ENCODE measurements at regions not wholly inside any gene's neighbourhood (a gene's known extent, or its start where the extent isn't known, plus 50 kb on each side); places are given as distances from the start of the nearest gene placed in this dataset.

DNA sequence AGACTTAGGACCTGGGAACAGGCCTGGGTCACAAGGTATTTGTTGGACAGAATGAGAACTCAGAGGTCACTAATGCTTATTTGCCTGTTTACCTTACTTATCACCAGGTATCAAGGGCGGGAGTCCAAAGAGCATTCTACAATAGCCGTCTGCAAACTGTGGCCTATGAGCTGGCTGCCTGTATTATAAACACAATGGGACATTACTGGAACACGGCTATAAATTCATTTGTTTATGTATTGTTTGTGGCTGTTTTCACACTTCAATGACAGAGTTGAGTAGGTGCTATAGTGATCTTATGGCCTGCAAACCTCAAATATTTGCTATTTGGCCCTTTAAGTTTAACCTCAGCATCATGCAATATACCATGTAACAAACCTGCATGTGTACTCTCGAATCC lies 76.6 kb upstream of the ASTN2 start:
- H3K9me3 ChIP-seq: no peaks in the 10 kb centered on the region
- TF ChIP-seq, protein P1, sequence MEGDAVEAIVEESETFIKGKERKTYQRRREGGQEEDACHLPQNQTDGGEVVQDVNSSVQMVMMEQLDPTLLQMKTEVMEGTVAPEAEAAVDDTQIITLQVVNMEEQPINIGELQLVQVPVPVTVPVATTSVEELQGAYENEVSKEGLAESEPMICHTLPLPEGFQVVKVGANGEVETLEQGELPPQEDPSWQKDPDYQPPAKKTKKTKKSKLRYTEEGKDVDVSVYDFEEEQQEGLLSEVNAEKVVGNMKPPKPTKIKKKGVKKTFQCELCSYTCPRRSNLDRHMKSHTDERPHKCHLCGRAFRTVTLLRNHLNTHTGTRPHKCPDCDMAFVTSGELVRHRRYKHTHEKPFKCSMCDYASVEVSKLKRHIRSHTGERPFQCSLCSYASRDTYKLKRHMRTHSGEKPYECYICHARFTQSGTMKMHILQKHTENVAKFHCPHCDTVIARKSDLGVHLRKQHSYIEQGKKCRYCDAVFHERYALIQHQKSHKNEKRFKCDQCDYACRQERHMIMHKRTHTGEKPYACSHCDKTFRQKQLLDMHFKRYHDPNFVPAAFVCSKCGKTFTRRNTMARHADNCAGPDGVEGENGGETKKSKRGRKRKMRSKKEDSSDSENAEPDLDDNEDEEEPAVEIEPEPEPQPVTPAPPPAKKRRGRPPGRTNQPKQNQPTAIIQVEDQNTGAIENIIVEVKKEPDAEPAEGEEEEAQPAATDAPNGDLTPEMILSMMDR (IDR thresholded peaks at IDR 0.05; ENCODE audit: low read depth, low read length): no peak
- H3K27me3 ChIP-seq: no peaks in the 10 kb centered on the region
- no peak overlapping the region for H3K4me3 ChIP-seq (ENCODE audit: low read depth, low read length)
- no peaks in the 10 kb centered on the region for H3K36me3 ChIP-seq
- H3K4me1 ChIP-seq: no peaks in the 10 kb centered on the region
- no peak for DNase-seq

DNA sequence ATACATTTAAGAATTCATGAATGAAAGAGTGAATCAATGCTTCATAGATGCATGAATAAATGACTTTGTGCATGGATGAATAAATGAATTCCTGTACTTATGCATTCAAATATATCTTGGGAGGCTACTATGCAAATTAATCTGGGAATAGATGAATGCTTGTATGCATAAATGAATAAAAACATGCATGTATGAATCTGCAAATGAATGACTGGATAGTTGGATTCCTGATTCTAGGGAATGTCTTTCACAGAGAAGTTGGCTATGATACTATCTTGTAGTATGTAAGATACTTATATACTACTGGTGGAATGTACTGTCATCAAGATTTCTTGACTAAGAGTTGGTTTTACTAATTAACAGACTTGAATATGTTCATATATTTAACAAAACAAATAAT lies 75.3 kb upstream of the ASTN2 start:
- TF ChIP-seq, protein P1 (IDR thresholded peaks at IDR 0.05; ENCODE audit: low read depth, low read length): no peak
- H3K9me3 ChIP-seq: no peaks in the 10 kb centered on the region
- H3K27me3 ChIP-seq: no peaks in the 10 kb centered on the region
- no peak for DNase-seq
- no peaks in the 10 kb centered on the region for H3K4me1 ChIP-seq
- no peak overlapping the region for H3K4me3 ChIP-seq (ENCODE audit: low read depth, low read length)
- no peaks in the 10 kb centered on the region for H3K36me3 ChIP-seq

DNA sequence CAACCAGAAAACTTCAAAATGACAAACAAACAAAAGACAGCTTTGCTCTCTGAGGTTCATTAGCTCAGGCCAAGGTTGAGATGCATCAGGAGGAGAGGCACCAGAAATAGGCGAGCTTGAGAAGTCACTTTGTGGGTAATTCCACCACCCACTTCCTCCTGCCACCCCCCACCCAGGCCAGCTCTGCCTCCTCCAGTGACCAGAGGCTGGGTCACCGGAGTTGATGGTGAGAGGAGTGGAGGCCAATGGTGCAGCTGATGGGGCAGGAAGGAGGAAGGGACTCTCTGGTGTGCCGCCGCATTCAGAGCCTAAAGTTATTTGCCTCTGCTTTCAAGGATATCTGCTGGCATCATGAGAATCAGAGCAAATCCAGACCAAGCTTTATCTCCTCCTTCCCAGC lies 73.8 kb upstream of the ASTN2 start:
- H3K4me1 ChIP-seq: no peaks in the 10 kb centered on the region
- no peaks in the 10 kb centered on the region for H3K27me3 ChIP-seq
- TF ChIP-seq, protein P1 (IDR thresholded peaks at IDR 0.05; ENCODE audit: low read depth, low read length): no peak
- DNase-seq: no peak
- no peaks in the 10 kb centered on the region for H3K9me3 ChIP-seq
- H3K36me3 ChIP-seq: no peaks in the 10 kb centered on the region
- no peak overlapping the region for H3K4me3 ChIP-seq (ENCODE audit: low read depth, low read length)

DNA sequence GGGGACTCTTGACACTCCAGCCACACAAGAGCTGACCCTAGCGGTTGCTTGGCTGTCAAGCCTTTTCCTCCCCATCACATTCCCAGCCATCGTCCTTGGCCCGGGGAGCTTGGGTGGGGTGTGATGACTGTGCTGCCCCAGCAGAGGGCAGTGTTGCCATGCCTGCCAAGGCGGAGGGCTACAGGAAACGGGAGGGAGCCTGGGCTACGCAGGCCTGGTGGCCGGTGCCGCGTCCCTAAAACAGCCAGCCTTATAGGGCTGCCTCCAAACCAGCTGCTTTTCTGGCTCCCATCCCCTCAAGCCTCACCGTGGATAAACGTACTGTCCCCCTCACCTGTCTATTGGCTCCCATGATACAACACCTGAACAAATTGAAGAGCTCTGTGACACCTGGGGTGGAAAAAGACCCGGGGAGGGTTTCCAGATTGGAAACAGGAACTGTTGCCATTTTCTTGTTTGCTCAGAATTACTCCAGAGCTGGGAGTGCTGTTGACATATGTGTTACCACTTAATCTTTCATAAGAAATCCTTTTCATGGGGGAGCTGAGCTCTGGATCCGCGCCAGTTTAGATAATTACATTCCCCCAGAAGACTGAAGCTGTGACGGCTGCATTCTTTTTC lies 72.8 kb upstream of the ASTN2 start:
- H3K9me3 ChIP-seq: no peaks in the 10 kb centered on the region
- H3K4me1 ChIP-seq: no peaks in the 10 kb centered on the region
- H3K27me3 ChIP-seq: no peaks in the 10 kb centered on the region
- H3K36me3 ChIP-seq: no peaks in the 10 kb centered on the region
- DNase-seq: peak; percentile 87
- peak overlapping the region; percentile 30 for H3K4me3 ChIP-seq (ENCODE audit: low read depth, low read length)
- TF ChIP-seq, protein P1 (IDR thresholded peaks at IDR 0.05; ENCODE audit: low read depth, low read length): peak; percentile 98

DNA sequence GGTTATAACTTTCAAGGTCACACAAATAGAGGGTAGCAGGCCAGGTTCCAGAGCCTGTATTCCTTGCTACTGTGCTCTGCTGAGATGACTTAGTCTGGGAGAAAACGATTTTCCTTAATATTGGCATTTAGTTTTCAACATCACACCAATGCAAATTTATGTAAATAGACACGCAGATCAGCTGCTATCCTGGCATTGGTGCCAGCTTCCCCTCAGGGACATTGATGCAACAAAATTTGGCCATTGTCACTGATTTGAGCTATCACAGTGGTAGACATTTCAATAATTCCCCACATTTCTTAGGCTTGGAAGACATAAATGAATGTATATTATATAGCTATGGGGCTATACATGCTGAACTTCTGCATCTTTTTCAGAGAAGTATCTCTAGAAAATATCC lies 71.6 kb upstream of the ASTN2 start:
- TF ChIP-seq, protein P1 (IDR thresholded peaks at IDR 0.05; ENCODE audit: low read depth, low read length): no peak
- H3K4me1 ChIP-seq: no peaks in the 10 kb centered on the region

DNA sequence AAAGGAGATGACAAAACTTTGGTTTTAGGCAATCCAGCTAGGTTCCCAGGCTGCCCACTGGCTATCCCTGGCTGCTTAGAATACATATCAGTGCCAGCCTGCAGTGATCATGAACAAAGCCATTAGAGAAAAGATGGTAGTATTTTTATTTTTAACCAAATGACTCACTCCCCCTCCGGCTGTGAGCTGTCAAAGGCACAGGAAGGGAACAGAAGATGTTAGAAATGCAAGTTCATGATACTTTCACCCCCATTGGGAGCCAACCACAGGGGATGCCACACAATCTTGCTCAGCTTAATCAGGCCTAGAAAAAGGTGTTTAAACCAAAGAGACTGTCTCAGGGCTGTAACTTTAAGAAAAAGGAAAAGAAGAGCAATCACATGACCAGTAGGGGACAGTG lies 70.3 kb upstream of the ASTN2 start:
- Histone ChIP-seq H3K9me3 (no peaks in the 10 kb centered on the region), H3K4me3 (ENCODE audit: low read depth, low read length) (no peak overlapping the region), H3K36me3 (no peaks in the 10 kb centered on the region), H3K4me1 (no peaks in the 10 kb centered on the region), H3K27me3 (no peaks in the 10 kb centered on the region)
- TF ChIP-seq, protein P1 (IDR thresholded peaks at IDR 0.05; ENCODE audit: low read depth, low read length): no peak
- no peak for DNase-seq

More for the DNA sequence above, 71.6 kb upstream of the ASTN2 start:
- DNase-seq: no peak
- H3K36me3 ChIP-seq: no peaks in the 10 kb centered on the region
- H3K9me3 ChIP-seq: no peaks in the 10 kb centered on the region
- no peak overlapping the region for H3K4me3 ChIP-seq (ENCODE audit: low read depth, low read length)
- no peaks in the 10 kb centered on the region for H3K27me3 ChIP-seq
